ENCODE measurements at regions not wholly inside any gene's neighbourhood (a gene's known extent, or its start where the extent isn't known, plus 50 kb on each side); places are given as distances from the start of the nearest gene placed in this dataset.

GRCh38 chr3:117146571-117146970 lies 437.0 kb downstream of the TUSC7 start:
- no peak for TF ChIP-seq CTCF (IDR thresholded peaks at IDR 0.05 in 2 of 3, conservative IDR thresholded peaks at IDR 0.05 in 1 of 3; ENCODE audit: insufficient read depth in 2 of 3, low read depth in 1 of 3, low read length in 3 of 3)
- no peak for TF ChIP-seq HES1 (IDR thresholded peaks at IDR 0.05; ENCODE audit: low read depth)
- TF ChIP-seq HOMEZ (CRISPR knock-in tag; IDR thresholded peaks at IDR 0.05) = no peak
- no peak for TF ChIP-seq DNMT1 (IDR thresholded peaks at IDR 0.05)
- no peak for TF ChIP-seq TAF15 (IDR thresholded peaks at IDR 0.05; ENCODE audit: low read depth, low read length)
- TF ChIP-seq ZNF395 (CRISPR knock-in tag; IDR thresholded peaks at IDR 0.05) = no peak
- TF ChIP-seq CBX1 (IDR thresholded peaks at IDR 0.05; ENCODE audit: low read depth) = no peak
- TF ChIP-seq E2F6 (IDR thresholded peaks at IDR 0.05; ENCODE audit: borderline replicate concordance in 1 of 2, extremely low read depth in 1 of 2, insufficient read depth in 1 of 2, insufficient read length in 1 of 2, low read depth in 1 of 2, low read length in 1 of 2, poor library complexity in 1 of 2, severe bottlenecking in 1 of 2) = no peak
- no peak for TF ChIP-seq POLR2A (conservative IDR thresholded peaks at IDR 0.05)
- TF ChIP-seq HNRNPH1 (optimal IDR thresholded peaks at IDR 0.05; ENCODE audit: low read depth, low read length) = no peak
- TF ChIP-seq E2F5 (CRISPR knock-in tag; IDR thresholded peaks at IDR 0.05) = no peak
- TF ChIP-seq CTBP1 (IDR thresholded peaks at IDR 0.05; ENCODE audit: borderline replicate concordance) = no peak

All from K562 (cell line).